H9 (cell line): ENCODE measurements at regions not wholly inside any gene's neighbourhood (a gene's known extent, or its start where the extent isn't known, plus 50 kb on each side); places are given as distances from the start of the nearest gene placed in this dataset.

Experiments used
- DNase-seq: peaks from one replicate; pipeline ENCODE4 v3.0.0-alpha.2; 2017
- H2AFZ ChIP-seq: one replicate; pipeline ENCODE4 v1.6.1; 2013; ENCODE audit warnings: mild to moderate bottlenecking, low read length, control low read depth, moderate library complexity
- H2AK5ac ChIP-seq: 2 replicates; pipeline ENCODE4 v1.6.1; 2013; ENCODE audit warnings: low read length, control low read depth, mixed read lengths; ENCODE audit not compliant: insufficient read length
- H2BK120ac ChIP-seq: one replicate; pipeline ENCODE4 v1.6.1; 2013; ENCODE audit warnings: low read depth, mild to moderate bottlenecking, low read length, control low read depth, inconsistent platforms; ENCODE audit not compliant: poor library complexity, severe bottlenecking
- H2BK12ac ChIP-seq: 2 replicates; pipeline ENCODE4 v1.6.1; 2013; ENCODE audit warnings: low read length, control low read depth, mixed read lengths, low read depth; ENCODE audit not compliant: insufficient read length
- H2BK15ac ChIP-seq: 2 replicates; pipeline ENCODE4 v1.6.1; 2013; ENCODE audit warnings: low read depth, low read length, control low read depth
- H2BK20ac ChIP-seq: one replicate; pipeline ENCODE4 v1.6.1; 2013; ENCODE audit warnings: low read depth, mild to moderate bottlenecking, low read length, control low read depth, inconsistent platforms; ENCODE audit not compliant: poor library complexity, severe bottlenecking
- H2BK5ac ChIP-seq: 2 replicates; pipeline ENCODE4 v1.6.1; 2013; ENCODE audit warnings: low read length, control low read depth, mixed read lengths; ENCODE audit not compliant: insufficient read length
- H3K14ac ChIP-seq: 2 replicates; pipeline ENCODE4 v1.6.1; 2013; ENCODE audit warnings: low read length, control low read depth; ENCODE audit not compliant: insufficient read depth
- H3K18ac ChIP-seq: 2 replicates; pipeline ENCODE4 v1.6.1; 2013; ENCODE audit warnings: low read depth, mild to moderate bottlenecking, mixed read lengths, low read length, control low read depth; ENCODE audit not compliant: insufficient read length
- H3K23ac ChIP-seq: 2 replicates; pipeline ENCODE4 v1.6.1; 2013; ENCODE audit warnings: low read length, control low read depth, mixed read lengths, low read depth; ENCODE audit not compliant: insufficient read length
- H3K23me2 ChIP-seq: 2 replicates; pipeline ENCODE4 v1.6.1; 2013; ENCODE audit warnings: low read depth, mild to moderate bottlenecking, mixed read lengths, low read length, control low read depth; ENCODE audit not compliant: insufficient read length, poor library complexity, severe bottlenecking
- H3K27ac ChIP-seq: 2 replicates; pipeline ENCODE4 v1.5.1; 2013; ENCODE audit warnings: low read length, control low read depth, mixed read lengths, low read depth; ENCODE audit not compliant: insufficient read length
- H3K27me3 ChIP-seq: 2 replicates; pipeline ENCODE4 v1.6.1; 2013; ENCODE audit warnings: low read length, control low read depth, inconsistent platforms; ENCODE audit not compliant: insufficient read depth
- H3K4ac ChIP-seq: 2 replicates; pipeline ENCODE4 v1.6.1; 2013; ENCODE audit warnings: low read depth, mild to moderate bottlenecking, control low read depth, inconsistent platforms, low read length, moderate library complexity
- H3K4me1 ChIP-seq: 2 replicates; pipeline ENCODE4 v1.6.1; 2013; ENCODE audit warnings: low read length, control low read depth, inconsistent platforms; ENCODE audit not compliant: insufficient read depth
- H3K4me2 ChIP-seq: 2 replicates; pipeline ENCODE4 v1.6.1; 2013; ENCODE audit warnings: low read length, control low read depth, mixed read lengths; ENCODE audit not compliant: insufficient read length, insufficient read depth
- H3K56ac ChIP-seq: 2 replicates; pipeline ENCODE4 v1.6.1; 2013; ENCODE audit warnings: low read depth, mild to moderate bottlenecking, mixed read lengths, low read length, control low read depth; ENCODE audit not compliant: insufficient read length
- H3K79me1 ChIP-seq: 2 replicates; pipeline ENCODE4 v1.6.1; 2013; ENCODE audit warnings: low read depth, mild to moderate bottlenecking, moderate library complexity, low read length, control low read depth, inconsistent platforms; ENCODE audit not compliant: insufficient read depth, poor library complexity, severe bottlenecking
- H3K79me2 ChIP-seq: 2 replicates; pipeline ENCODE4 v1.6.1; 2013; ENCODE audit warnings: low read length, control low read depth, inconsistent platforms; ENCODE audit not compliant: insufficient read depth
- H3K9ac ChIP-seq: 2 replicates; pipeline ENCODE4 v1.6.1; 2013; ENCODE audit warnings: low read length, control low read depth, mixed read lengths; ENCODE audit not compliant: insufficient read length; ENCODE audit errors: extremely low read depth
- H3K9me3 ChIP-seq: one replicate; pipeline ENCODE4 v1.6.1; 2013; ENCODE audit warnings: low read depth, low read length, inconsistent platforms; ENCODE audit not compliant: control insufficient read depth
- H3T11ph ChIP-seq: one replicate; pipeline ENCODE4 v1.6.1; 2013; ENCODE audit warnings: mild to moderate bottlenecking, low read length, control low read depth, inconsistent platforms
- H4K20me1 ChIP-seq: one replicate; pipeline ENCODE4 v1.6.1; 2013; ENCODE audit not compliant: control insufficient read depth, insufficient read length, insufficient read depth
- H4K5ac ChIP-seq: 2 replicates; pipeline ENCODE4 v1.6.1; 2013; ENCODE audit warnings: low read depth, mild to moderate bottlenecking, mixed read lengths, low read length, control low read depth; ENCODE audit not compliant: insufficient read length
- H4K8ac ChIP-seq: replicated peaks from 2 replicates; pipeline ENCODE4 v1.6.1; 2013; ENCODE audit warnings: low read length, control low read depth, mixed read lengths, low read depth; ENCODE audit not compliant: insufficient read length
- H4K91ac ChIP-seq: 2 replicates; pipeline ENCODE4 v1.6.1; 2013; ENCODE audit warnings: low read depth, mild to moderate bottlenecking, moderate library complexity, mixed read lengths, low read length, control low read depth; ENCODE audit not compliant: insufficient read length
- H3K27ac Mint-ChIP-seq, 3 experiments: 2 replicates in 2 of 3; 3 replicates in 1 of 3; pipeline ENCODE4 v1.8.0; 2020 to 2021; ENCODE audit warnings: mixed read lengths in 3 of 3, mild to moderate bottlenecking in 1 of 3, moderate library complexity in 1 of 3
- H3K27me3 Mint-ChIP-seq: 2 replicates; pipeline ENCODE4 v1.8.0; 2021; ENCODE audit warnings: low read depth, mild to moderate bottlenecking, moderate library complexity, mixed read lengths
- H3K36me3 Mint-ChIP-seq, 3 experiments: 2 replicates in 2 of 3; 3 replicates in 1 of 3; pipeline ENCODE4 v1.8.0; 2020 to 2021; ENCODE audit warnings: low read depth in 3 of 3, mixed read lengths in 3 of 3; ENCODE audit not compliant: insufficient read depth in 1 of 3
- H3K4me1 Mint-ChIP-seq, 2 experiments: 2 replicates each; pipeline ENCODE4 v1.8.0; 2020; ENCODE audit warnings: mixed read lengths in 2 of 2
- H3K4me3 Mint-ChIP-seq, 2 experiments: 2 replicates in 1 of 2; 3 replicates in 1 of 2; pipeline ENCODE4 v1.8.0; 2020 to 2021; ENCODE audit warnings: mild to moderate bottlenecking in 2 of 2, mixed read lengths in 2 of 2, moderate library complexity in 1 of 2
- H3K9me3 Mint-ChIP-seq, 2 experiments: 2 replicates in 1 of 2; 3 replicates in 1 of 2; pipeline ENCODE4 v1.8.0; 2020; ENCODE audit warnings: mild to moderate bottlenecking in 2 of 2, mixed read lengths in 2 of 2, moderate library complexity in 1 of 2
- CTCF ChIP-seq: fragments of 200-600 bp; sonication (generic); conservative IDR thresholded peaks from 3 replicates; pipeline ENCODE4 v1.8.0; 2021; ENCODE audit warnings: antibody characterized with exemption, mild to moderate bottlenecking
- whole genome bisulfite sequencing: extraction: QIAGEN DNeasy Blood & Tissue Kit; methylation state at CpG from one replicate; pipeline ENCODE4 v1.1.7; 2013; ENCODE audit warnings: missing lambda C conversion rate, low lambda C conversion rate, mixed read lengths; ENCODE audit not compliant: insufficient read length; ENCODE audit errors: extremely low coverage; 5-methylcytosine and 5-hydroxymethylcytosine counted together

- H3K27me3 Mint-ChIP-seq: no peaks in the 10 kb centered on the region
- no peak overlapping the region for H2BK5ac ChIP-seq
- H3K23ac ChIP-seq: no peak overlapping the region
- H3K27ac ChIP-seq: no peak overlapping the region
- no peaks in the 10 kb centered on the region for H3K27me3 ChIP-seq
- H3T11ph ChIP-seq: no peak overlapping the region
- no peaks in the 10 kb centered on the region for H3K23me2 ChIP-seq
- H3K9me3 Mint-ChIP-seq: no peaks in the 10 kb centered on the region
- no peak overlapping the region for H3K27ac Mint-ChIP-seq
- H3K14ac ChIP-seq: no peak overlapping the region
- H3K4me1 ChIP-seq: no peaks in the 10 kb centered on the region
- no peak overlapping the region for H2AK5ac ChIP-seq
- H3K9ac ChIP-seq: no peak overlapping the region
- DNase-seq: no peak
- no peak overlapping the region for H3K56ac ChIP-seq
- no CpG with 5 or more reads among the region's 5 CpGs for WGBS
- no peaks in the 10 kb centered on the region for H3K79me2 ChIP-seq
- H3K36me3 Mint-ChIP-seq: no peaks in the 10 kb centered on the region; a peak in 1 of 7 replicates
- H3K4ac ChIP-seq: no peak overlapping the region
- no peak overlapping the region for H2BK15ac ChIP-seq
- H4K20me1 ChIP-seq: no peaks in the 10 kb centered on the region
- no peak overlapping the region for H2BK12ac ChIP-seq
- no peak overlapping the region for H2BK120ac ChIP-seq
- no peak overlapping the region for H3K4me3 Mint-ChIP-seq
- no peak overlapping the region for H3K18ac ChIP-seq
- H3K9me3 ChIP-seq: no peaks in the 10 kb centered on the region
- no peaks in the 10 kb centered on the region for H3K79me1 ChIP-seq
- no peak overlapping the region for H4K8ac ChIP-seq
- H4K91ac ChIP-seq: no peak overlapping the region
- no peak overlapping the region for H3K4me2 ChIP-seq
- no peak for TF ChIP-seq CTCF
- peaks cover 35% of the 10 kb centered on the region in 2 experiments for H3K4me1 Mint-ChIP-seq
- H2AFZ ChIP-seq: no peak overlapping the region
- H4K5ac ChIP-seq: no peak overlapping the region
- H2BK20ac ChIP-seq: no peak overlapping the region
Observed at GRCh38 chr5:96142184-96142781, 180.6 kb upstream of the ELL2 start.
